HFFc6 (cell line): ENCODE measurements at regions not wholly inside any gene's neighbourhood (a gene's known extent, or its start where the extent isn't known, plus 50 kb on each side); places are given as distances from the start of the nearest gene placed in this dataset.

Experiments used
- DNase-seq: peaks from one replicate; pipeline ENCODE4 v3.0.0-alpha.2; 2018
- H3K27ac Mint-ChIP-seq: 2 replicates; pipeline ENCODE4 v1.8.0; 2020; ENCODE audit warnings: mild to moderate bottlenecking, mixed read lengths
- H3K27me3 Mint-ChIP-seq: 2 replicates; pipeline ENCODE4 v1.8.0; 2021; ENCODE audit warnings: mild to moderate bottlenecking, moderate library complexity, mixed read lengths; ENCODE audit not compliant: insufficient read depth
- H3K36me3 Mint-ChIP-seq: 2 replicates; pipeline ENCODE4 v1.8.0; 2021; ENCODE audit warnings: low read depth, mixed read lengths
- H3K4me1 Mint-ChIP-seq: 2 replicates; pipeline ENCODE4 v1.8.0; 2020; ENCODE audit warnings: low read depth, mixed read lengths
- H3K4me3 Mint-ChIP-seq: 2 replicates; pipeline ENCODE4 v1.8.0; 2020; ENCODE audit warnings: mild to moderate bottlenecking, moderate library complexity, mixed read lengths
- H3K9me3 Mint-ChIP-seq: 2 replicates; pipeline ENCODE4 v1.8.0; 2020; ENCODE audit warnings: mild to moderate bottlenecking, mixed read lengths
- TF ChIP-seq, protein P1 (sequence below): fragments of 200-600 bp; sonication (generic); IDR thresholded peaks from 2 replicates; pipeline ENCODE4 v1.5.0; 2021; ENCODE audit warnings: antibody characterized with exemption, mild to moderate bottlenecking

DNA sequence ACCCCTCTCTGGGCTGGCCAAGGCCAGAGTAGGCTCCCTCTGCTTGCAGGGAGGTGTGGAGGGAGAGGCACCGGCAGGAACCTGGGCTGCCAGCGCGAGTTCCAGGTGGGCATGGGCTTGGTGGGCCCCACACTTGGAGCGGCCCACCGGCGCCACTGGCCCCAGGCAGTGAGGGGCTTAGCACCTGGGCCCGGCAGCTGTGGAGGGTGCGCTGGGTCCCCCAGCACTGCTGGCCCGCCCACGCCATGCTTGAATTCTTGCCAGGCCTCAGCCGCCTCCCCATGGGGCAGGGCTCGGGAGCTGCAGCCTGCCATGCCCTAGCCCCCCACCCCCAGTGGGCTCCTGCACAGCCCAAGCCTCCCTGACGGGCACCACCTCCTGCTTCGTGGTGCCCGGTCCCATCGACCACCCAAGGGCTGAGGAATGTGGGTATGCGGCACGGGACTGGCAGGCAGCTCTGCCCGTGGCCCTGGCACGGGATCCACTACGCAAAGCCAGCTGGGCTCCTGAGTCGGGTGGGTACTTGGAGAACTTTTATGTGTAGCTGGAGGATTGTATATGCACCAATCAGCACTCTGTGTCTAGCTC lies 1648.0 kb downstream of the OLFM4 start:
- TF ChIP-seq, protein P1, sequence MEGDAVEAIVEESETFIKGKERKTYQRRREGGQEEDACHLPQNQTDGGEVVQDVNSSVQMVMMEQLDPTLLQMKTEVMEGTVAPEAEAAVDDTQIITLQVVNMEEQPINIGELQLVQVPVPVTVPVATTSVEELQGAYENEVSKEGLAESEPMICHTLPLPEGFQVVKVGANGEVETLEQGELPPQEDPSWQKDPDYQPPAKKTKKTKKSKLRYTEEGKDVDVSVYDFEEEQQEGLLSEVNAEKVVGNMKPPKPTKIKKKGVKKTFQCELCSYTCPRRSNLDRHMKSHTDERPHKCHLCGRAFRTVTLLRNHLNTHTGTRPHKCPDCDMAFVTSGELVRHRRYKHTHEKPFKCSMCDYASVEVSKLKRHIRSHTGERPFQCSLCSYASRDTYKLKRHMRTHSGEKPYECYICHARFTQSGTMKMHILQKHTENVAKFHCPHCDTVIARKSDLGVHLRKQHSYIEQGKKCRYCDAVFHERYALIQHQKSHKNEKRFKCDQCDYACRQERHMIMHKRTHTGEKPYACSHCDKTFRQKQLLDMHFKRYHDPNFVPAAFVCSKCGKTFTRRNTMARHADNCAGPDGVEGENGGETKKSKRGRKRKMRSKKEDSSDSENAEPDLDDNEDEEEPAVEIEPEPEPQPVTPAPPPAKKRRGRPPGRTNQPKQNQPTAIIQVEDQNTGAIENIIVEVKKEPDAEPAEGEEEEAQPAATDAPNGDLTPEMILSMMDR, result no peak
- Mint-ChIP-seq H3K27me3 (no peaks in the 10 kb centered on the region), H3K4me3 (no peak overlapping the region), H3K36me3 (peaks cover 5% of the 10 kb centered on the region; the same call in 1 of the 2 replicates), H3K27ac (no peak overlapping the region), H3K9me3 (peaks cover 32% of the 10 kb centered on the region), H3K4me1 (no peaks in the 10 kb centered on the region)
- DNase-seq, result no peak

GRCh38 chr13:54682184-54682583 lies 1653.6 kb downstream of the OLFM4 start:
- DNase-seq, result no peak
- TF ChIP-seq, protein P1, result no peak
- H3K4me1 Mint-ChIP-seq, result no peaks in the 10 kb centered on the region
- H3K27me3 Mint-ChIP-seq, result no peaks in the 10 kb centered on the region
- no peak overlapping the region for H3K27ac Mint-ChIP-seq
- H3K4me3 Mint-ChIP-seq, result no peak overlapping the region
- peaks cover 5% of the 10 kb centered on the region; the same call in 1 of the 2 replicates for H3K36me3 Mint-ChIP-seq
- H3K9me3 Mint-ChIP-seq, result peaks cover 29% of the 10 kb centered on the region

GRCh38 chr13:54687173-54687572 lies 1658.6 kb downstream of the OLFM4 start:
- no peaks in the 10 kb centered on the region for H3K4me1 Mint-ChIP-seq
- H3K4me3 Mint-ChIP-seq, result no peak overlapping the region
- H3K27ac Mint-ChIP-seq, result no peak overlapping the region
- no peak for DNase-seq
- TF ChIP-seq, protein P1, result no peak
- no peaks in the 10 kb centered on the region for H3K27me3 Mint-ChIP-seq
- peaks cover 22% of the 10 kb centered on the region for H3K9me3 Mint-ChIP-seq
- no peaks in the 10 kb centered on the region for H3K36me3 Mint-ChIP-seq

DNA sequence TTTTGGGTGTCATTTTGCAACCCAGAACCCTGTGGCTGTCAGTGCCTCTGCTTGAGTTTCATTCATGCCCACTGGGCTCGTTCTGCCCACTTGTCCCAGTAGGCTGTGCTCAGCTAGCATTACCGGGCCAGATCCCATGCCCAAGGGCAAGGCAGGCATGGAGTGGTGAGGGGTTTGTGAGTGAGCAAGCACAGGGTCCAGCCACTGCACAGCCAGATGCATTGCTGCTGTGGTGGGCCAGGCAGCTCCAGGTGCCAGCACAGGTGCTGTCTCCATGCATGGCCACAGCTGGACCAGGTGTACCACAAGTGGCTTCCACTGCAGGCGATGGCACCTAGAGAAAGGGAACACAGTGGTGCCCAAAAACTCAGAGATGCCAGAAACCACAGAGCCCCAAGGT lies 1671.2 kb downstream of the OLFM4 start:
- Mint-ChIP-seq H3K36me3 (no peaks in the 10 kb centered on the region), H3K27me3 (peaks cover 2% of the 10 kb centered on the region; the same call in 1 of the 2 replicates), H3K27ac (no peak overlapping the region), H3K9me3 (peaks cover 66% of the 10 kb centered on the region), H3K4me1 (no peaks in the 10 kb centered on the region), H3K4me3 (no peak overlapping the region)
- TF ChIP-seq, protein P1, result no peak
- no peak for DNase-seq

- Mint-ChIP-seq H3K9me3 (peaks cover 41% of the 10 kb centered on the region), H3K27me3 (no peaks in the 10 kb centered on the region), H3K4me1 (no peaks in the 10 kb centered on the region), H3K36me3 (no peaks in the 10 kb centered on the region), H3K27ac (no peak overlapping the region), H3K4me3 (no peak overlapping the region)
- TF ChIP-seq, protein P1, result no peak
- no peak for DNase-seq
Observed at GRCh38 chr13:54705738-54706137, 1677.1 kb downstream of the OLFM4 start.
